Body of pancreas (tissue), 4 donors: ENCODE measurements at regions not wholly inside any gene's neighbourhood (a gene's known extent, or its start where the extent isn't known, plus 50 kb on each side); places are given as distances from the start of the nearest gene placed in this dataset.

Experiments used
- ATAC-seq: fragments of 150-250 bp; one replicate; pipeline ENCODE4 v1.9.1; 2016
- DNase-seq, 4 donors: peaks; one replicate each; pipeline ENCODE4 v3.0.0-alpha.2; 2019
- H3K27ac ChIP-seq, 4 donors: fragments of 200-600 bp; sonication (generic); 1 replicate in 3 of 4; 2 replicates in 1 of 4; pipeline versions ENCODE4 v1.5.1 to v1.6.1; 2016 to 2019; ENCODE audit warnings: mild to moderate bottlenecking in 1 of 4, mixed read lengths in 1 of 4, moderate library complexity in 1 of 4
- H3K27me3 ChIP-seq, 2 donors: fragments of 200-600 bp; sonication (generic); one replicate each; pipeline ENCODE4 v1.6.0; 2016; ENCODE audit warnings: mild to moderate bottlenecking in 1 of 2
- H3K36me3 ChIP-seq, 2 donors: fragments of 200-600 bp; sonication (generic); replicated peaks in 1 of 2; 2 replicates each; pipeline ENCODE4 v1.5.1; 2016; ENCODE audit warnings: low read depth in 2 of 2; ENCODE audit not compliant: insufficient read depth in 1 of 2
- H3K4me1 ChIP-seq: fragments of 200-600 bp; sonication (generic); one replicate; pipeline ENCODE4 v1.6.0; 2016
- H3K4me3 ChIP-seq, 2 donors: fragments of 200-600 bp; sonication (generic); 1 replicate in 1 of 2; 2 replicates in 1 of 2; pipeline ENCODE4 v1.5.1; 2016 to 2019
- H3K9me3 ChIP-seq, 3 donors: fragments of 200-600 bp; sonication (generic); 1 replicate in 2 of 3; 2 replicates in 1 of 3; pipeline ENCODE4 v1.5.1; 2016
- POLR2A ChIP-seq, 3 donors: fragments of 450-650 bp; IDR thresholded peaks; one replicate each; pipeline ENCODE4 v1.6.1; 2016; ENCODE audit warnings: antibody characterized with exemption in 3 of 3, mild to moderate bottlenecking in 2 of 3
- WGBS, 2 donors: methylation state at CpG; one replicate each; pipeline ENCODE4 v1.1.5; 2017; 5-methylcytosine and 5-hydroxymethylcytosine counted together
- intact Hi-C: fragments of 100-400 bp; cut with DNase I; formaldehyde crosslinking; loops from one replicate; pipeline ENCODE4 v1.15.1; 2023
- TF ChIP-seq, protein P1 (sequence below), 7 experiments: fragments of 450-650 bp in 4 of 7; fragments of 200-600 bp in 3 of 7; sonication (generic) in 3 of 7; IDR thresholded peaks; one replicate each; pipeline ENCODE4 v1.5.1; 2016 to 2019; ENCODE audit warnings: antibody characterized with exemption in 7 of 7

DNA sequence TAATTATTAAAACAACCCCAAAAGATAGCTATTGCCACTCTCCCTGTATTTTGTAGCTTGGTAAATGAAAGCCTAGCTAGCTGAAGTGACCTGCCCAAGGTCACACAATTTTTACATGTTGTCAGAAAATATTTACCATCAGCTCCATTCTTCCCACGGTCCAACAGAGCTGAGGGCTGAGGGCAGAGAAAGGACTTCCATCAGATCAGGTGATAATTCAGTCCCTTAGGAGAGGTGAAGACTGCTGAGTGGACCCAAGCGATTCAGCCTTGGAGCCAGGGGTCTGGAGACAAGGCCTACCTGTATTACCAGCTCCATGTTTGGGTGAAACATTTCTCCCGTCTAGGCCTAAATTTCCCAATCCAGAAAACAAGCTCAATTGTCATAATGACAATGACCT is 149.5 kb upstream of the TSHZ3 start:
- H3K27ac ChIP-seq: no peak overlapping the region
- no peak for DNase-seq
- no peaks in the 10 kb centered on the region for H3K4me1 ChIP-seq
- no peaks in the 10 kb centered on the region for H3K36me3 ChIP-seq
- no peak for TF ChIP-seq POLR2A (IDR thresholded peaks at IDR 0.05)
- TF ChIP-seq, protein P1, sequence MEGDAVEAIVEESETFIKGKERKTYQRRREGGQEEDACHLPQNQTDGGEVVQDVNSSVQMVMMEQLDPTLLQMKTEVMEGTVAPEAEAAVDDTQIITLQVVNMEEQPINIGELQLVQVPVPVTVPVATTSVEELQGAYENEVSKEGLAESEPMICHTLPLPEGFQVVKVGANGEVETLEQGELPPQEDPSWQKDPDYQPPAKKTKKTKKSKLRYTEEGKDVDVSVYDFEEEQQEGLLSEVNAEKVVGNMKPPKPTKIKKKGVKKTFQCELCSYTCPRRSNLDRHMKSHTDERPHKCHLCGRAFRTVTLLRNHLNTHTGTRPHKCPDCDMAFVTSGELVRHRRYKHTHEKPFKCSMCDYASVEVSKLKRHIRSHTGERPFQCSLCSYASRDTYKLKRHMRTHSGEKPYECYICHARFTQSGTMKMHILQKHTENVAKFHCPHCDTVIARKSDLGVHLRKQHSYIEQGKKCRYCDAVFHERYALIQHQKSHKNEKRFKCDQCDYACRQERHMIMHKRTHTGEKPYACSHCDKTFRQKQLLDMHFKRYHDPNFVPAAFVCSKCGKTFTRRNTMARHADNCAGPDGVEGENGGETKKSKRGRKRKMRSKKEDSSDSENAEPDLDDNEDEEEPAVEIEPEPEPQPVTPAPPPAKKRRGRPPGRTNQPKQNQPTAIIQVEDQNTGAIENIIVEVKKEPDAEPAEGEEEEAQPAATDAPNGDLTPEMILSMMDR (IDR thresholded peaks at IDR 0.05): no peak
- no peaks in the 10 kb centered on the region for H3K27me3 ChIP-seq
- H3K9me3 ChIP-seq: no peaks in the 10 kb centered on the region
- WGBS, 2 donors: 82 to 84% methylated on average over 3 of the region's 3 CpGs
- H3K4me3 ChIP-seq: no peak overlapping the region
- no peak for ATAC-seq
- intact Hi-C loops: no loop called here

DNA sequence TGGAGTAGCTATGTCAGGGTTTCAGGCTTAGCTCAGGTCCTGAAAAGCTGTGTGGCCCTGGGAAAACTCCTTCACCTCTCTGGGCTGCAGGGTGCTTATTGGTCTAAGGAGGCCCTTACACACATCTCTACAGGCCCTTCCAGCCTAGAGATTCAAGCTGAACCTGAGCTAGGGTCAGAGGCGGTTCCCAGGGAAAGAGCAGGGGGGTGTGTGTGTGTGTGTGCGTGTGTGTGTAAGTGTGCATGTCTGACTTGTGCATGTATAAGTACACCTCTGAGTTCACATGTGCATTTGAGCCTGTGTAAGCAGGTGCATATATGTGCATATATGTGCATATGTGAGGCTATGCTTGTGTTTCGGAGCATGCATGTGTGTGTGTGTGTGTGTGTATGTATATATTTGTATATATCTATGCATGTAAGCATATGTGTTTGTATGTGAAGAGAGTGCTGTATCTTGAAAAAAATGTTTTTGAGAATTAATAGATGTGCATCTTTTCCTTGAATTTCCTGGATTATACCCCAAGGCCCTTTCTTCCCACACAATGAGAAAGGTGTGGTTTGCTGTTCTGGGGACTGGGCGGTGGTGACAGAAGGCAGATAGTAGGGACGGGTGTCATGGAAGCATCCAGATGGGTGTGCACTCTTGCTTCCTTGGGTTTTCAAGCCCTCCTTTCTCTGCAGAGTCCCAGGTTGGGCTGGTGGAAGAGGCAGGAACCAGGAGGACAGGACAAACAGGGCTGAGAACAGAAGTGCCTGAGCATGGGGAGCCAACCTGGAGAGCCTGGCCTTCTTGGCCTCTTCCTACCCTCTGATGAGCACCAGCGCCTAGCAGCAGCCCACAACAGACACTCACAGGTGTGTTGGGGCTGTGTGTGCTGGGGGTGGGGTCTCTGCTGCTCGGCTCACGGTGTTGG is 150.3 kb upstream of the TSHZ3 start:
- intact Hi-C loops: no loop called here
- WGBS, 2 donors: 63 to 82% methylated on average over 6 to 8 of the region's 8 CpGs
- Histone ChIP-seq H3K27ac (no peak overlapping the region), H3K27me3 (no peaks in the 10 kb centered on the region), H3K4me1 (no peaks in the 10 kb centered on the region), H3K9me3 (no peaks in the 10 kb centered on the region), H3K4me3 (no peak overlapping the region), H3K36me3 (no peaks in the 10 kb centered on the region)
- TF ChIP-seq POLR2A (IDR thresholded peaks at IDR 0.05): no peak
- TF ChIP-seq, protein P1 (IDR thresholded peaks at IDR 0.05): no peak
- no peak for ATAC-seq
- DNase-seq: no peak

DNA sequence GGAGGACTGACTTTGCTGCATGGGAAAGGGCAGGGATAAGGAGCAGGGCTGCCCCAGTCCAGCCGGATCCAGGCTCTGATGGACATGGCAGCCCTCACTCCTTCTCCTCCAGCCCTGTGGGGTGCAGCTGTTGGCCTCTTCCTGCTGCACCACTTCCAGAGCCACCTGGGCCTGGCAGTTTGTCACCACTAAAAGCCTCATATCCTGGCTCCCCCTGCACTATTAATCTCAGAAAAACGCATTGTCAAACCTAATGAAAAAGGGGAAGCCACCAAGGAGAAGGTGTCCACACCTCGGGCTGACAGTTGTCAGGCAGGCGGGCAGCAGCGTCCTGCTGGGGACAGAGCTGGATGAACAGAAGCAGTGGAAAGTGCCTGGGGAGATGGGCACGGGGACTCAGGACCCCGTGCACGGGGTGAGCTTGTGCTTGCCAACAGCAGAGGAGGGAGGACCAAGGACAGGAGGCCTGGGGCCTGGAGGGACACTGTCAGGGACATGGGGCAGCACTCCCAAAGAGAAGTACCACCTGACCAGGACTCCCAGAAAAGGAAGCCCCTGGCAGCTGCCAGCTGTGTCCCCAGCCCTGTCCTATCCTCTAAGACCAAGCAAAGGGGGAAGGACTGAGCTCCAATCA is 151.1 kb upstream of the TSHZ3 start:
- TF ChIP-seq, protein P1 (IDR thresholded peaks at IDR 0.05): no peak
- no peak for TF ChIP-seq POLR2A (IDR thresholded peaks at IDR 0.05)
- Histone ChIP-seq H3K27me3 (no peaks in the 10 kb centered on the region), H3K36me3 (no peaks in the 10 kb centered on the region), H3K27ac (no peak overlapping the region), H3K9me3 (no peaks in the 10 kb centered on the region), H3K4me3 (no peak overlapping the region), H3K4me1 (no peaks in the 10 kb centered on the region)
- intact Hi-C loops: no loop called here
- no peak for DNase-seq
- 57 to 60% methylated on average over 6 to 8 of the region's 8 CpGs for WGBS, 2 donors
- ATAC-seq: no peak

DNA sequence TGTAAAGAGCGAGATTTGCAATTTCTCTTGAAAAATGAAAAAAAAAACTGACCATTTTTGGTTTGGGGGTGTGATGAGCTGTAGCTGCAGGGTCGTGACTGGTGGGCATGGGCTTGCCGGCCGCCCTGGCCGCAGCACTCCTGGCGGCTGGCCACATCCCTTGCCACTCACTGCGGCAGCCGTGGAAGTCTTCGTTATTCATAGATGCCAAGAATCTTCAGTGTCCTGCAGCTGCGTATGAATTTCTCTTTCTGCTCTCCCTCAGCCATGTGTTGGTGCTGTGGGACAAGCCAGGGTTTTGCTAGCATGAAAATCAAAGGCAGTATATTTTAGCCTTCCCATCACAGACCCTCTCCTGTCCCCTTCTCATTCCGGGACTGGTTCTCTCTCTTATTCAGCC is 151.7 kb upstream of the TSHZ3 start:
- no peaks in the 10 kb centered on the region for H3K36me3 ChIP-seq
- 81 to 82% methylated on average over 11 of the region's 11 CpGs for WGBS, 2 donors
- intact Hi-C loops: no loop called here
- H3K4me1 ChIP-seq: no peaks in the 10 kb centered on the region
- no peak overlapping the region for H3K4me3 ChIP-seq
- no peak overlapping the region for H3K27ac ChIP-seq
- DNase-seq: no peak
- TF ChIP-seq POLR2A (IDR thresholded peaks at IDR 0.05): no peak
- no peaks in the 10 kb centered on the region for H3K9me3 ChIP-seq
- no peaks in the 10 kb centered on the region for H3K27me3 ChIP-seq
- ATAC-seq: no peak

DNA sequence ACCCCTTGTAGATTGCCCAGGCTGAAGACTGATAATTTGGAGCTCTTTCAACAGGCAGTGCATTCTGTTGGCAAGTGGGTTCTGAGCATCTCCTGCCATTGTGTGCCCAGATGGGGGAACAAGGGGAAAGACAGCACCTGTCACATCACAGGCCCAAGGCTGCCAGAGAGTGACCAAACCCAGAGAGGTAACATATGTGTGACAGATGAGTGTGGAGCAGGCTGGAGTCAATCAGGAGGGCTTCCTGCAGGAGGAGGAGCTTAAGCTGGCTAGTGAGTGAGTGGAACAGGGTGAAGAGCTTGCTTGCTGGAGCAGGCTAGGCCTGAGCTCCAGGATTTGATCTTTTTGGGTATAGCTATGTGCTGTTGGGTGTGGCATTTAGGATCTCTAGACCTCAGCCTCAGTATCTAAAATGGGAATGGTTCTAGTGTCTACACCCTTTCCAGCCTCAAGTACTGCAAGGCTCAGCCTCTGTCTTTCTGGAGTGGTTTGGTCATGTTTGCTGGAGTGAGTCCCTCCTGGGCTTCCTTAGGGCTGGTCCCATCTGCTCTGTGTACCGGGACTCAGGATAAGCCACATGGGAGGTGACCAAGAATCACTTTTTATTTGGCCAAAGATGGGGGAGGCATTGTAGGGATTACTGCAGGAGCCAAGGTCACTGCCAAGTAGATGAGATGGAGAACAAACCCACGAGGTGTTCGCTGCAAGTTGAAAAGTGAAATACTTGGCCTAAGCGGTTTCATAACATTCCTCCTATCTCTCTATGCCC is 152.4 kb upstream of the TSHZ3 start:
- intact Hi-C loops: no loop called here
- Histone ChIP-seq H3K27me3 (no peaks in the 10 kb centered on the region), H3K27ac (no peak overlapping the region), H3K36me3 (no peaks in the 10 kb centered on the region), H3K9me3 (no peaks in the 10 kb centered on the region), H3K4me1 (no peaks in the 10 kb centered on the region), H3K4me3 (no peak overlapping the region)
- WGBS, 2 donors: 69 to 76% methylated on average over 4 of the region's 4 CpGs
- ATAC-seq: no peak
- no peak for DNase-seq
- no peak for TF ChIP-seq POLR2A (IDR thresholded peaks at IDR 0.05)
- TF ChIP-seq, protein P1 (IDR thresholded peaks at IDR 0.05): no peak
